Kidney capillary endothelial cell (primary cell): ENCODE measurements at regions not wholly inside any gene's neighbourhood (a gene's known extent, or its start where the extent isn't known, plus 50 kb on each side); places are given as distances from the start of the nearest gene placed in this dataset.
"Not testable (repeated sequence)": the region's sequence is repeated elsewhere in the genome, so short reads cannot be mapped to it uniquely, and the experiment has no call there.

Experiments
- DNase-seq: peaks from one replicate; pipeline ENCODE4 v3.0.0-alpha.2; 2018; ENCODE audit warnings: low spot score

GRCh38 chr16:47905771-47906170 is 250.0 kb downstream of the ABCC12 start:
- DNase-seq = no peak

- no peak for DNase-seq
Measured at GRCh38 chr16:47904691-47905090, 251.1 kb downstream of the ABCC12 start.

DNA sequence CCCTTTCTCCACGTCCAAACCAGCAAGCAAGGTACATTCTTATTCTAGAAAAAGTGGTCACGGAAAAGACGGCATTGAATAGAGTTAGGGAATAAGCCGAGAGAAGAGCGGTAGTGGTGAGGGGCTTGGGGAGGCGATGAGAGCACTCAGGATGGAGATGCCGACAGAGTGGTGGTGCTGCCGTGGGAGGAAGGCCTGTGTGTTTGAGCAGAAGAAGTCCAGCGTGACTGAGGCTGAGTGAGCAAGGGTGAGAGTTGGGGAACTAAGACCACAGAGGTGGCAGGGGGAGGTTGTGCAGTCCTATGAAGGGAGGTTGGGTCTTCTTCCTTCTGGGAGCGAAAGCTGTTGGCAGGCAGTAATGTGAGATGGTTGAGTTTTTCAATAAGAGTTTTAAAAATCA is 252.3 kb downstream of the ABCC12 start:
- DNase-seq = no peak

DNA sequence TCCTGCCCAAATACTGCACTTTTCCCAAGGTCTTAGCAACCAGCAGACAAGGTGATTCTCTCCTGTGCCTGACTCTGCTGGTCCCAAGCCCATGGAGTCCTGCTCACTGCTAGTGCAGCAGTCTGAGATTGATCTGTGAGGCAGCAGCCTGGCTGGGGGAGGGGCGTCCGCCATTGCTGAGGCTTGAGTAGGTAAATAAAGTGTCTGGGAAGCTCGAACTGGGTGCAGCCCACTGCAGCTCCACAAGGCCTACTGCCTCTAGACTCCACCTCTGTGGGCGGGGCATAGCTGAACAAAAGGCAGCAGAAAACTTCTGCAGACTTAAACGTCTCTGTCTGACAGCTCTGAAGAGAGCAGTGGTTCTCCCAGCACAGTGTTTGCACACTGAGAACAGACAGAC is 258.7 kb downstream of the ABCC12 start:
- not testable (repeated sequence) for DNase-seq

DNA sequence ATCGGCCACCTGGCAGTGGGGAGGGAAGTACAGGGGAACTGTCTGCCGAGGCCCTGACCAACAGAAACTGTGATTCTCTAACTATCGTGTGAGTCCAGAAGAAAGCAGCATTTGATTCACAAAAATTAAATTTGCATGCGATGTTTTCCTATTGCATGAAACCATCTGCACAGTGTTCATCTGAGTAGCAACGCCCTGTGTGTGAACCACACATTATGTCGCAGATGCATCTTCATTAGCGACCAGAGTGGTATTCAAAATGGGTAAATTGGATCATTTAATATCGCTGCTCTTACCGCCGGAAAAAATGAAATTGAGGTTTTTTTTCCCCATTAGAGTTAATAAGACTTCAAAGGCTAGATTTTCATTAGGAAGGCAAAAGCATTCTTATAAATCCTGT is 260.6 kb downstream of the ABCC12 start:
- no peak for DNase-seq

- no peak for DNase-seq
Measured at GRCh38 chr16:47892999-47893398, 262.8 kb downstream of the ABCC12 start.

DNA sequence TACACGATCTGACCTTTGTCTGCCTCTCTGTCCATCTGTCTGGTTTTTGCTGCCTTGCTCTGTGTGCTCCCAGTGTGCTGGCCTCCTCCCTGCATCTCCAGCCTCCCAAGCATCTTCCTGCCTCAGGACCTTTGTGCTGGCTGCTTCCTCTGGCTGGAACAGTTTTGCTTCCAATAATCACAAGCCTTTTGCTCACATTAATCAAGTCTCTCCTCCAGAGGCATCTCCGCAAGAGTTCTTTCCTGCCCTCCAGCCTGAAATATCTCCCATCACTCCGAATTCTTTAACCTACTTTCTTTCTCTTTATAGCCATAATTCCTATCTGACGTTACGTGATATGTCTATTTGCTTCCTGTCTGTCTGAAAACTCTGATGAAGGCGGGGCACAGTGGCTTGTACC is 267.1 kb downstream of the ABCC12 start:
- no peak for DNase-seq

- no peak for DNase-seq
Measured at GRCh38 chr16:47888142-47888541, 267.7 kb downstream of the ABCC12 start.

GRCh38 chr16:47887496-47887895 is 268.3 kb downstream of the ABCC12 start:
- no peak for DNase-seq

DNA sequence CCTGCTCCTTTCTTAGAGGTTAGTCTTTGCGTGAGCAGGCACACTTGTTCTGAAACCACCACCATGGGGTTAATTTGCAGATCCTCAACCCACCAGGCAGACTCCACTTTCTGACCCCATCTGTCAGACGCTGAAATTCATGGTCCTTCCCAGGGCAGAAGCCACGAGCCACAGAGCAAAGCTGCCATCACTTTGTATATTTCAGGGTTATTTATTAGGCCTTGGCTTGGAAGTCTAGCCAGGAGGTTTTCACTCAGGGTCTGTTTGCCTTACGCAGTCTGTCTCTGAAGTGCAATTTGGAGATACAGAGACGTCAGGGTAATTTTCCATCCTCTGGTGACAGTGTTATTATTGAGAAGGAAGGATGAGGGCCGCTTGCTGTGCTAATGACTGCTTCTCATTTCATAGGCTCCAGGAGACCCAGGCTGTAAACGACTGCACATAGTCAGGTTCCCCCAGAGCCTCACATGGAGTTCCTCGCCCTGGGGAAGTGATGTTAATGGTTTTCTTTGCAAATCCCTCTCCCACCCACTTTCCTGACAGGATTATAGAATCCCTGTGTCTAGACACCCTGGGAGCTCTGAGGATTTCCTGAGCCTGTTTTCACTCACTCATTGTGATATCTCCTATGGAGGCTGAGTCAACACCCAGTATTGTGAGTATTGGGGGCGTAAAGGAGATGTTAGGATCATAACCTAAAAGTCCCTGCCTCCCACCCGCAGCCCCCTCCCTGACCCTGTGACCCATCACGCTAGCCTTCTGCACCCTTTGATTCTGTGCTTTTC is 269.0 kb downstream of the ABCC12 start:
- no peak for DNase-seq

DNA sequence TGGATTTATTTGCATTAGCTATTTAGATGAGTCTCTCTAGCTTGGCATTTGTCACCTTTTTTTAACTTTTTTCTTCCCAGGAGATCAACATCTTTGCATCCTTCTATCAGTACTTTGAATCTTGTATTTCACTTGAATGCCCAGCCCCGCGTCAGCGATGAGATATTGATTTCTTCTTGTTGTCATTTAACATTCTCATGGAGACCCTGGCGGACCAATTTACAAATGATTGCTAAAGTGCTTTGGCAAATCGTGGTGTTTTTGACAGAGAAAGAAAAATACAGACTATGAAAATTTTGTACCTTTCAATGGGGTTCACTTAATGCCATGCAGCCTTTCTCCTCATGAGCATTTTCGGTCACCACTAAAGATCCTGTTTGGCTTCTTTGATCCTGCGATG is 269.7 kb downstream of the ABCC12 start:
- no peak for DNase-seq

GRCh38 chr16:47885489-47885888 is 270.3 kb downstream of the ABCC12 start:
- no peak for DNase-seq

GRCh38 chr16:47884116-47884725 is 271.6 kb downstream of the ABCC12 start:
- DNase-seq = no peak

- no peak for DNase-seq
Measured at GRCh38 chr16:47881574-47881973, 274.2 kb downstream of the ABCC12 start.

DNA sequence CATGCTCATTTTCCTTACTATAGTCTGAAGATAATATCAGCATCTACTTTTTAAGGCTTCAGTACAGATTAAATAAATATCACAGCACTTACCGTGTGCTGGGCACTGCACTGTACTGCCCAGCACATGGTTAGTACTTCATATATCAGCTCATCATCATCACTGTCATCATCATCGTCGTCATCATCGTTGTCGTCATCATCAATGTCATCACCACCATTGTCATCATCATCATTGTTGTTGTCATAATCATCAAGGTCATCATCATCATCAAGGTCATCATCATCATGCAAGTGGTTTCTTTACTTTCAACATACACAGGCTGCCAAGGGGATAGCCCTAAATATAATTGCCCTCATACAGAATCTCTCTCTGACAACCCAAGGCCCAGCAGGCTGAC is 275.1 kb downstream of the ABCC12 start:
- no peak for DNase-seq

- DNase-seq = no peak
Measured at GRCh38 chr16:47877166-47877565, 278.6 kb downstream of the ABCC12 start.

GRCh38 chr16:47876511-47876910 is 279.3 kb downstream of the ABCC12 start:
- no peak for DNase-seq

- no peak for DNase-seq
Measured at GRCh38 chr16:47873434-47873833, 282.4 kb downstream of the ABCC12 start.

DNA sequence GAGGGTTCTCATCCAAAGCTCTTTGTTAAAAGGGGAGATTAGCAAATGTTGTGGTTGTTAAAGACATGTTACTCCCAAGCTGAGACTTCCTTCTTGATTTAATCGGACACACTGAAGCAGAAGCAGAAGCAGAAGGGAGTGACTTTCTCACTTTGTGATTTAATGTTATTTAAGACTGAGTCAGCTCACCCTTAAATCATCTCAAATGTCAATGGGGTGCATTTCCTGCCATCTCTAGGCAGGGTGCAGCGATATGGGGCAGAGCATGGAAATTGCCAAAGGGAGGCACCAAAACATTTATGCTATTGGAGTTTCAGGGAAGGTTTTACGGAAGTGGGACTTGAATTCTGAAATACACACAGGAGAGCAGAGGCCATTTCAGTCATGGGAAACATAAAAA is 283.6 kb downstream of the ABCC12 start:
- no peak for DNase-seq

GRCh38 chr16:47866423-47866822 is 289.4 kb downstream of the ABCC12 start:
- peak; percentile 46 for DNase-seq

DNA sequence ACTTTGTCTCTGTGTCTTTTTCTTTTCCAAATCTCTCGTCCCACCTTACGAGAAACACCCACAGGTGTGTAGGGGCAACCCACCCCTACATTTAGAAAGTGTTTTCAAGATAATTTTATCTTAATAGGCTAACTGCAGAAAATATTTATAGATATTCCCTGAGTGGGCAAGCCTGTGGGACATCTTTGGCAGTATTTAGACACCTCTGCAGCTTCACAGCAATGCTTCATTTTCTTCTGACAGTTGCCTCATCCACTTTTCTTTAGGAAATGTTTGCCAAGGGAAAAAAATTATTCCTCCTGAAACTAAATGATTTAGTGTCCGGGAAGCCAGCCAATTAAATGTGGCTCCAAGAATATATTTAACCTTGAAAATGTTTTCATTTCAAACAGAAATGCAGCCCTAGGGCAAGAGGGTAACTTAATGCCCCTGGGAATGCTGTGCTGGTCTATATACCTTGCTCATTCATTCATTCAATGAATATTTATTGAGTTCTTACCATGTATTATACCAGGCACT is 290.4 kb downstream of the ABCC12 start:
- DNase-seq = no peak

DNA sequence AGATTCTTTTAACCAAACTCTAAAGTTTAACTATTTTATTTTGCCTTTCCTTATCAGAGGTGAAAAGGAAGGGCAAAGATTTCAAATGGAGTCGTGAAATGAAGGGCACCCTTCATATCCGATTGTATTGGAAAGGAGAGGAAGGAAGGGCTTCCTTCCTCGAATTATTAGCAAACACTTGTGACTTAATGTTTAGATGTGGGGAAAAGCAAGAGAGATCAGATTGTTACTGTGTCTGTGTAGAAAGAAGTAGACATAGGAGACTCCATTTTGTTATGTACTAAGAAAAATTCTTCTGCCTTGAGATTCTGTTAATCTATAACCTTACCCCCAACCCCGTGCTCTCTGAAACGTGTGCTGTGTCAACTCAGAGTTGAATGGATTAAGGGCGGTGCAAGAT is 291.5 kb downstream of the ABCC12 start:
- not testable (repeated sequence) for DNase-seq

DNA sequence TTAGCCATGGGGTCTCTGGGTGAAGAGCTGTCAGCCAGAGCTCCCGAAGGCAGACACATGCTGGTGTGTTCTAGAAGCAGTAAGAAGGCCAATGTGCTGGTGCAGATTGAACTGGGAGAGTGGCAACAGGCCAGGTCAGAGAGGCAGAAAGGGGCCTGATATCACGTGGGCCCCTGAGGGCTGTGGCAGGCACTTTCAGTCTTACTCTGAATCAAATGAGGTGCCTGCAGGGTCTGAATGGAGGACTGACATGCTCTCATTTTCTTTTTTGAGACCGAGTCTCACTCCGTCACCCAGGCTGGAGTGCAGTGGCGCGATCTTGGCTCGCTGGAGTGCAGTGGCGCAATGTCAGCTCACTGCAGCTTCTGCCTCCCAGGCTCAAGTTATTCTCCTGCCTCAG is 293.8 kb downstream of the ABCC12 start:
- no peak for DNase-seq
